GM23338 (cell line): ENCODE measurements at regions not wholly inside any gene's neighbourhood (a gene's known extent, or its start where the extent isn't known, plus 50 kb on each side); places are given as distances from the start of the nearest gene placed in this dataset.

Experiments
- ATAC-seq: fragments of 200-7000 bp; cut with Tn5 transposase; 3 replicates; pipeline ENCODE4 v1.9.1; 2020
- DNase-seq: peaks from one replicate; pipeline ENCODE4 v3.0.0-alpha.2; 2015; ENCODE audit warnings: low spot score
- H2AFZ ChIP-seq: fragments of 200-600 bp; sonication (generic); 2 replicates; pipeline ENCODE4 v1.8.0; 2016; ENCODE audit warnings: antibody characterized with exemption, mild to moderate bottlenecking, moderate library complexity
- H3F3A ChIP-seq: fragments of 200-600 bp; sonication (generic); replicated peaks from 2 replicates; pipeline ENCODE4 v1.8.0; 2017; ENCODE audit warnings: antibody characterized with exemption, mixed run types, low read depth
- H3K27ac ChIP-seq: fragments of 200-600 bp; sonication (generic); 2 replicates; pipeline ENCODE4 v1.6.1; 2016; ENCODE audit warnings: low read depth
- H3K27me3 ChIP-seq: fragments of 200-600 bp; sonication (generic); 2 replicates; pipeline ENCODE4 v1.8.0; 2016; ENCODE audit warnings: mild to moderate bottlenecking, mixed run types, moderate library complexity; ENCODE audit not compliant: insufficient read depth
- H3K36me3 ChIP-seq: fragments of 200-600 bp; sonication (generic); 2 replicates; pipeline ENCODE4 v1.8.0; 2016; ENCODE audit warnings: mild to moderate bottlenecking; ENCODE audit not compliant: insufficient read depth
- H3K4me1 ChIP-seq: fragments of 200-600 bp; sonication (generic); 2 replicates; pipeline ENCODE4 v1.8.0; 2016; ENCODE audit warnings: mild to moderate bottlenecking, moderate library complexity; ENCODE audit not compliant: insufficient read depth
- H3K4me2 ChIP-seq: fragments of 200-600 bp; sonication (generic); 2 replicates; pipeline ENCODE4 v1.7.1; 2017; ENCODE audit warnings: mixed run types
- H3K4me3 ChIP-seq: fragments of 200-600 bp; sonication (generic); 2 replicates; pipeline ENCODE4 v1.6.1; 2016; ENCODE audit warnings: mixed run types
- H3K79me2 ChIP-seq: fragments of 200-600 bp; sonication (generic); replicated peaks from 2 replicates; pipeline ENCODE4 v1.8.0; 2017; ENCODE audit warnings: mild to moderate bottlenecking; ENCODE audit not compliant: insufficient read depth
- H3K9me2 ChIP-seq: fragments of 200-600 bp; sonication (generic); 2 replicates; pipeline ENCODE4 v1.8.0; 2017; ENCODE audit not compliant: insufficient read depth
- H4K20me1 ChIP-seq: fragments of 200-600 bp; sonication (generic); replicated peaks from 2 replicates; pipeline ENCODE4 v1.8.0; 2017; ENCODE audit warnings: mild to moderate bottlenecking; ENCODE audit not compliant: insufficient read depth
- H3K27ac Mint-ChIP-seq: 2 replicates; pipeline ENCODE4 v1.8.0; 2020; ENCODE audit warnings: inconsistent platforms, mild to moderate bottlenecking, moderate library complexity, mixed read lengths
- H3K27me3 Mint-ChIP-seq: 3 replicates; pipeline ENCODE4 v1.8.0; 2022; ENCODE audit warnings: low read depth, mild to moderate bottlenecking, moderate library complexity, mixed read lengths, inconsistent platforms; ENCODE audit not compliant: insufficient read depth, poor library complexity
- H3K36me3 Mint-ChIP-seq: 3 replicates; pipeline ENCODE4 v1.8.0; 2021; ENCODE audit warnings: low read depth, mild to moderate bottlenecking, inconsistent platforms, moderate library complexity, mixed read lengths
- H3K4me1 Mint-ChIP-seq: 3 replicates; pipeline ENCODE4 v1.8.0; 2020; ENCODE audit warnings: mild to moderate bottlenecking, inconsistent platforms, mixed read lengths
- H3K4me3 Mint-ChIP-seq: 3 replicates; pipeline ENCODE4 v1.8.0; 2021; ENCODE audit warnings: moderate library complexity, mild to moderate bottlenecking, inconsistent platforms, mixed read lengths
- H3K9me3 Mint-ChIP-seq: 3 replicates; pipeline ENCODE4 v1.8.0; 2020; ENCODE audit warnings: moderate library complexity, mild to moderate bottlenecking, inconsistent platforms, mixed read lengths
- EZH2phosphoT487 ChIP-seq: fragments of 200-600 bp; sonication (generic); IDR thresholded peaks from one replicate; pipeline ENCODE4 v1.8.1; 2018; ENCODE audit warnings: antibody characterized with exemption; ENCODE audit not compliant: unreplicated experiment
- JUNB ChIP-seq: IDR thresholded peaks from one replicate; pipeline ENCODE4 v1.6.1; 2016; ENCODE audit warnings: antibody characterized with exemption; ENCODE audit not compliant: unreplicated experiment
- NANOG ChIP-seq: IDR thresholded peaks from 2 replicates; pipeline ENCODE4 v1.6.1; 2016; ENCODE audit warnings: antibody characterized with exemption, borderline replicate concordance
- POLR2AphosphoS5 ChIP-seq: IDR thresholded peaks from 2 replicates; pipeline ENCODE4 v1.6.1; 2016; ENCODE audit warnings: antibody characterized with exemption, low read depth
- STAT1 ChIP-seq: IDR thresholded peaks from one replicate; pipeline ENCODE4 v1.6.1; 2016; ENCODE audit warnings: antibody characterized with exemption; ENCODE audit not compliant: unreplicated experiment
- ZNF114 ChIP-seq: fragments of 250-450 bp; sonication (Bioruptor Pico); IDR thresholded peaks from 2 replicates; pipeline ENCODE4 v1.5.0; 2020; ENCODE audit warnings: mild to moderate bottlenecking, moderate library complexity
- ZNF331 ChIP-seq: fragments of 250-450 bp; sonication (Bioruptor Pico); IDR thresholded peaks from 2 replicates; pipeline ENCODE4 v1.5.0; 2020; ENCODE audit warnings: low read depth, mild to moderate bottlenecking, moderate library complexity
- TF ChIP-seq, protein P1 (sequence below), 2 experiments: fragments of 200-600 bp in 1 of 2; sonication (generic) in 1 of 2; conservative IDR thresholded peaks; 2 replicates each; pipeline versions ENCODE4 v1.5.1 to v1.6.1; 2016 to 2017; ENCODE audit warnings: antibody characterized with exemption in 2 of 2, low read depth in 2 of 2, mild to moderate bottlenecking in 2 of 2, moderate library complexity in 1 of 2
- TF ChIP-seq, protein P2 (sequence below): IDR thresholded peaks from one replicate; pipeline ENCODE4 v1.6.1; 2018; ENCODE audit warnings: antibody characterized with exemption; ENCODE audit not compliant: unreplicated experiment
- TF ChIP-seq, protein P3 (sequence below): IDR thresholded peaks from 2 replicates; pipeline ENCODE4 v1.6.1; 2016; ENCODE audit warnings: antibody characterized with exemption
- TF ChIP-seq, protein P4 (sequence below): fragments of 250-450 bp; sonication (Bioruptor Pico); IDR thresholded peaks from 2 replicates; pipeline ENCODE4 v1.5.0; 2020; ENCODE audit warnings: mild to moderate bottlenecking, moderate library complexity

- TF ChIP-seq, protein P1, sequence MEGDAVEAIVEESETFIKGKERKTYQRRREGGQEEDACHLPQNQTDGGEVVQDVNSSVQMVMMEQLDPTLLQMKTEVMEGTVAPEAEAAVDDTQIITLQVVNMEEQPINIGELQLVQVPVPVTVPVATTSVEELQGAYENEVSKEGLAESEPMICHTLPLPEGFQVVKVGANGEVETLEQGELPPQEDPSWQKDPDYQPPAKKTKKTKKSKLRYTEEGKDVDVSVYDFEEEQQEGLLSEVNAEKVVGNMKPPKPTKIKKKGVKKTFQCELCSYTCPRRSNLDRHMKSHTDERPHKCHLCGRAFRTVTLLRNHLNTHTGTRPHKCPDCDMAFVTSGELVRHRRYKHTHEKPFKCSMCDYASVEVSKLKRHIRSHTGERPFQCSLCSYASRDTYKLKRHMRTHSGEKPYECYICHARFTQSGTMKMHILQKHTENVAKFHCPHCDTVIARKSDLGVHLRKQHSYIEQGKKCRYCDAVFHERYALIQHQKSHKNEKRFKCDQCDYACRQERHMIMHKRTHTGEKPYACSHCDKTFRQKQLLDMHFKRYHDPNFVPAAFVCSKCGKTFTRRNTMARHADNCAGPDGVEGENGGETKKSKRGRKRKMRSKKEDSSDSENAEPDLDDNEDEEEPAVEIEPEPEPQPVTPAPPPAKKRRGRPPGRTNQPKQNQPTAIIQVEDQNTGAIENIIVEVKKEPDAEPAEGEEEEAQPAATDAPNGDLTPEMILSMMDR (conservative IDR thresholded peaks at IDR 0.05; ENCODE audit: low read depth in 2 of 2) = no peak
- TF ChIP-seq NANOG (no peak), STAT1 (no peak), ZNF114 (CRISPR knock-in tag) (no peak), ZNF331 (CRISPR knock-in tag) (no peak)
- TF ChIP-seq, protein P2, sequence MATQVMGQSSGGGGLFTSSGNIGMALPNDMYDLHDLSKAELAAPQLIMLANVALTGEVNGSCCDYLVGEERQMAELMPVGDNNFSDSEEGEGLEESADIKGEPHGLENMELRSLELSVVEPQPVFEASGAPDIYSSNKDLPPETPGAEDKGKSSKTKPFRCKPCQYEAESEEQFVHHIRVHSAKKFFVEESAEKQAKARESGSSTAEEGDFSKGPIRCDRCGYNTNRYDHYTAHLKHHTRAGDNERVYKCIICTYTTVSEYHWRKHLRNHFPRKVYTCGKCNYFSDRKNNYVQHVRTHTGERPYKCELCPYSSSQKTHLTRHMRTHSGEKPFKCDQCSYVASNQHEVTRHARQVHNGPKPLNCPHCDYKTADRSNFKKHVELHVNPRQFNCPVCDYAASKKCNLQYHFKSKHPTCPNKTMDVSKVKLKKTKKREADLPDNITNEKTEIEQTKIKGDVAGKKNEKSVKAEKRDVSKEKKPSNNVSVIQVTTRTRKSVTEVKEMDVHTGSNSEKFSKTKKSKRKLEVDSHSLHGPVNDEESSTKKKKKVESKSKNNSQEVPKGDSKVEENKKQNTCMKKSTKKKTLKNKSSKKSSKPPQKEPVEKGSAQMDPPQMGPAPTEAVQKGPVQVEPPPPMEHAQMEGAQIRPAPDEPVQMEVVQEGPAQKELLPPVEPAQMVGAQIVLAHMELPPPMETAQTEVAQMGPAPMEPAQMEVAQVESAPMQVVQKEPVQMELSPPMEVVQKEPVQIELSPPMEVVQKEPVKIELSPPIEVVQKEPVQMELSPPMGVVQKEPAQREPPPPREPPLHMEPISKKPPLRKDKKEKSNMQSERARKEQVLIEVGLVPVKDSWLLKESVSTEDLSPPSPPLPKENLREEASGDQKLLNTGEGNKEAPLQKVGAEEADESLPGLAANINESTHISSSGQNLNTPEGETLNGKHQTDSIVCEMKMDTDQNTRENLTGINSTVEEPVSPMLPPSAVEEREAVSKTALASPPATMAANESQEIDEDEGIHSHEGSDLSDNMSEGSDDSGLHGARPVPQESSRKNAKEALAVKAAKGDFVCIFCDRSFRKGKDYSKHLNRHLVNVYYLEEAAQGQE = no peak
- TF ChIP-seq, protein P3, sequence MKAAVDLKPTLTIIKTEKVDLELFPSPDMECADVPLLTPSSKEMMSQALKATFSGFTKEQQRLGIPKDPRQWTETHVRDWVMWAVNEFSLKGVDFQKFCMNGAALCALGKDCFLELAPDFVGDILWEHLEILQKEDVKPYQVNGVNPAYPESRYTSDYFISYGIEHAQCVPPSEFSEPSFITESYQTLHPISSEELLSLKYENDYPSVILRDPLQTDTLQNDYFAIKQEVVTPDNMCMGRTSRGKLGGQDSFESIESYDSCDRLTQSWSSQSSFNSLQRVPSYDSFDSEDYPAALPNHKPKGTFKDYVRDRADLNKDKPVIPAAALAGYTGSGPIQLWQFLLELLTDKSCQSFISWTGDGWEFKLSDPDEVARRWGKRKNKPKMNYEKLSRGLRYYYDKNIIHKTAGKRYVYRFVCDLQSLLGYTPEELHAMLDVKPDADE = no peak
These were observed 145.9 kb downstream of the HS3ST3B1 start (continued) for GRCh38 chr17:14446825-14447224.

GRCh38 chr17:14444915-14445314 is 144.0 kb downstream of the HS3ST3B1 start:
- Histone ChIP-seq H3K36me3 (no peaks in the 10 kb centered on the region), H3K4me3 (no peak overlapping the region), H3K4me1 (0 out of 2 replicates have a peak, but pooled peaks cover 6% of the 10 kb centered on the region), H4K20me1 (no peaks in the 10 kb centered on the region), H3K9me2 (peaks cover 6% of the 10 kb centered on the region), H3K27me3 (no peaks in the 10 kb centered on the region), H3K27ac (no peak overlapping the region), H3K4me2 (no peak overlapping the region), H3F3A (no peaks in the 10 kb centered on the region), H2AFZ (no peak overlapping the region), H3K79me2 (no peaks in the 10 kb centered on the region)
- ATAC-seq (no peak), DNase-seq (no peak)
- H3K4me3 Mint-ChIP-seq = no peak overlapping the region
- H3K27me3 Mint-ChIP-seq = peaks cover 2% of the 10 kb centered on the region
- H3K36me3 Mint-ChIP-seq = no peaks in the 10 kb centered on the region
- peaks cover 5% of the 10 kb centered on the region for H3K4me1 Mint-ChIP-seq
- no peak overlapping the region for H3K27ac Mint-ChIP-seq
- no peaks in the 10 kb centered on the region; the same call in 2 of the 3 replicates for H3K9me3 Mint-ChIP-seq
- TF ChIP-seq EZH2phosphoT487 (no peak), JUNB (no peak), POLR2AphosphoS5 (no peak)
- TF ChIP-seq, protein P3 = no peak
- TF ChIP-seq, protein P4, sequence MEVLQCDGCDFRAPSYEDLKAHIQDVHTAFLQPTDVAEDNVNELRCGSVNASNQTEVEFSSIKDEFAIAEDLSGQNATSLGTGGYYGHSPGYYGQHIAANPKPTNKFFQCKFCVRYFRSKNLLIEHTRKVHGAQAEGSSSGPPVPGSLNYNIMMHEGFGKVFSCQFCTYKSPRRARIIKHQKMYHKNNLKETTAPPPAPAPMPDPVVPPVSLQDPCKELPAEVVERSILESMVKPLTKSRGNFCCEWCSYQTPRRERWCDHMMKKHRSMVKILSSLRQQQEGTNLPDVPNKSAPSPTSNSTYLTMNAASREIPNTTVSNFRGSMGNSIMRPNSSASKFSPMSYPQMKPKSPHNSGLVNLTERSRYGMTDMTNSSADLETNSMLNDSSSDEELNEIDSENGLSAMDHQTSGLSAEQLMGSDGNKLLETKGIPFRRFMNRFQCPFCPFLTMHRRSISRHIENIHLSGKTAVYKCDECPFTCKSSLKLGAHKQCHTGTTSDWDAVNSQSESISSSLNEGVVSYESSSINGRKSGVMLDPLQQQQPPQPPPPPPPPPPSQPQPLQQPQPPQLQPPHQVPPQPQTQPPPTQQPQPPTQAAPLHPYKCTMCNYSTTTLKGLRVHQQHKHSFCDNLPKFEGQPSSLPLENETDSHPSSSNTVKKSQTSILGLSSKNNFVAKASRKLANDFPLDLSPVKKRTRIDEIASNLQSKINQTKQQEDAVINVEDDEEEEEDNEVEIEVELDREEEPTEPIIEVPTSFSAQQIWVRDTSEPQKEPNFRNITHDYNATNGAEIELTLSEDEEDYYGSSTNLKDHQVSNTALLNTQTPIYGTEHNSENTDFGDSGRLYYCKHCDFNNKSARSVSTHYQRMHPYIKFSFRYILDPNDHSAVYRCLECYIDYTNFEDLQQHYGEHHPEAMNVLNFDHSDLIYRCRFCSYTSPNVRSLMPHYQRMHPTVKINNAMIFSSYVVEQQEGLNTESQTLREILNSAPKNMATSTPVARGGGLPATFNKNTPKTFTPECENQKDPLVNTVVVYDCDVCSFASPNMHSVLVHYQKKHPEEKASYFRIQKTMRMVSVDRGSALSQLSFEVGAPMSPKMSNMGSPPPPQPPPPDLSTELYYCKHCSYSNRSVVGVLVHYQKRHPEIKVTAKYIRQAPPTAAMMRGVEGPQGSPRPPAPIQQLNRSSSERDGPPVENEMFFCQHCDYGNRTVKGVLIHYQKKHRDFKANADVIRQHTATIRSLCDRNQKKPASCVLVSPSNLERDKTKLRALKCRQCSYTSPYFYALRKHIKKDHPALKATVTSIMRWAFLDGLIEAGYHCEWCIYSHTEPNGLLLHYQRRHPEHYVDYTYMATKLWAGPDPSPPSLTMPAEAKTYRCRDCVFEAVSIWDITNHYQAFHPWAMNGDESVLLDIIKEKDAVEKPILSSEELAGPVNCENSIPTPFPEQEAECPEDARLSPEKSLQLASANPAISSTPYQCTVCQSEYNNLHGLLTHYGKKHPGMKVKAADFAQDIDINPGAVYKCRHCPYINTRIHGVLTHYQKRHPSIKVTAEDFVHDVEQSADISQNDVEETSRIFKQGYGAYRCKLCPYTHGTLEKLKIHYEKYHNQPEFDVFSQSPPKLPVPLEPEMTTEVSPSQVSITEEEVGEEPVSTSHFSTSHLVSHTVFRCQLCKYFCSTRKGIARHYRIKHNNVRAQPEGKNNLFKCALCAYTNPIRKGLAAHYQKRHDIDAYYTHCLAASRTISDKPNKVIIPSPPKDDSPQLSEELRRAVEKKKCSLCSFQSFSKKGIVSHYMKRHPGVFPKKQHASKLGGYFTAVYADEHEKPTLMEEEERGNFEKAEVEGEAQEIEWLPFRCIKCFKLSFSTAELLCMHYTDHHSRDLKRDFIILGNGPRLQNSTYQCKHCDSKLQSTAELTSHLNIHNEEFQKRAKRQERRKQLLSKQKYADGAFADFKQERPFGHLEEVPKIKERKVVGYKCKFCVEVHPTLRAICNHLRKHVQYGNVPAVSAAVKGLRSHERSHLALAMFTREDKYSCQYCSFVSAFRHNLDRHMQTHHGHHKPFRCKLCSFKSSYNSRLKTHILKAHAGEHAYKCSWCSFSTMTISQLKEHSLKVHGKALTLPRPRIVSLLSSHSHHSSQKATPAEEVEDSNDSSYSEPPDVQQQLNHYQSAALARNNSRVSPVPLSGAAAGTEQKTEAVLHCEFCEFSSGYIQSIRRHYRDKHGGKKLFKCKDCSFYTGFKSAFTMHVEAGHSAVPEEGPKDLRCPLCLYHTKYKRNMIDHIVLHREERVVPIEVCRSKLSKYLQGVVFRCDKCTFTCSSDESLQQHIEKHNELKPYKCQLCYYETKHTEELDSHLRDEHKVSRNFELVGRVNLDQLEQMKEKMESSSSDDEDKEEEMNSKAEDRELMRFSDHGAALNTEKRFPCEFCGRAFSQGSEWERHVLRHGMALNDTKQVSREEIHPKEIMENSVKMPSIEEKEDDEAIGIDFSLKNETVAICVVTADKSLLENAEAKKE (CRISPR knock-in tag) = no peak
